ENCODE measurements at regions not wholly inside any gene's neighbourhood (a gene's known extent, or its start where the extent isn't known, plus 50 kb on each side); places are given as distances from the start of the nearest gene placed in this dataset.

DNA sequence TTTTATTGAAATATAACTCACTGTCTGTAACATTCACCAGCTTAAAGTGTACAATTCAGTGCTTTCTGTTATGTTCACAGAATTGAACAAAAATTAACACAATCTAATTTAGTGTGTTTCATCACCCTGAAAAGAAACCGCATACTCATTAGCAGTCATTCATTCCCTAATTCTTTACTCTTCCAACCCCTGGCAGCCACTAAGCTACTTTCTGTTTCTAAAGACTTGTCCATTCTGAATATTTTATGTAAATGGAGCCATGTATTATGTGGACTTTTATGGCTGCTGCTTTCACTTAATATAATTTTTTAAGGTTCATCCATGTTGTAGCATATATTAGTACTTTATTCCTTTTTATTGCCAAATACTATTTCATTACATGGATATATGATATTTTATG is 94.7 kb upstream of the ATP8A1 start:
- H4K20me1 ChIP-seq (replicated peaks in 1 of 2; ENCODE audit: control insufficient read depth in 1 of 2, insufficient read depth in 2 of 2, low read length in 2 of 2), result no peaks in the 10 kb centered on the region
- no peak overlapping the region for H2AK5ac ChIP-seq (ENCODE audit: low read depth, low read length)
- H3K9me3 ChIP-seq (ENCODE audit: insufficient read depth in 2 of 2, low read depth in 1 of 2, low read length in 1 of 2), result no peaks in the 10 kb centered on the region
- 97% methylated on average over 1 of the region's 1 CpG; no CpG with 5 or more reads in 1 of the 2 experiments for WGBS, 2 experiments (ENCODE audit: extremely low coverage in 1 of 2, insufficient coverage in 1 of 2, insufficient read length in 1 of 2, insufficient replicate concordance in 2 of 2, low coverage in 1 of 2, low lambda C conversion rate in 2 of 2, missing lambda C conversion rate in 1 of 2)
- no peak overlapping the region for H4K5ac ChIP-seq (ENCODE audit: insufficient read length, low read depth, low read length)
- no peak overlapping the region for H2BK12ac ChIP-seq (ENCODE audit: low read depth, low read length)
- H3K4me2 ChIP-seq (ENCODE audit: insufficient read depth in 1 of 2, low read depth in 2 of 2, low read length in 2 of 2), result no peak overlapping the region
- no peaks in the 10 kb centered on the region for H3K4me1 ChIP-seq (replicated peaks in 1 of 4; ENCODE audit: control insufficient read depth in 3 of 4, insufficient read depth in 4 of 4, low read length in 3 of 4)
- H3K4me3 ChIP-seq (ENCODE audit: extremely low read depth in 1 of 4, insufficient read depth in 2 of 4, low read depth in 3 of 4, low read length in 4 of 4), result no peak overlapping the region
- H3K9ac ChIP-seq (replicated peaks in 1 of 4; ENCODE audit: extremely low read depth in 1 of 4, low read depth in 3 of 4, low read length in 3 of 4), result no peak overlapping the region
- DNase-seq (ENCODE audit: low read depth in 1 of 2, low spot score in 2 of 2) (no peak), FAIRE-seq (no peak)
- no peaks in the 10 kb centered on the region for H3K27me3 ChIP-seq (replicated peaks in 1 of 4; ENCODE audit: control insufficient read depth in 3 of 4, extremely low read depth in 1 of 4, insufficient read depth in 3 of 4, low read length in 3 of 4)
- no peak overlapping the region for H2BK120ac ChIP-seq (replicated peaks; ENCODE audit: low read depth, low read length)
- H3K79me1 ChIP-seq (ENCODE audit: low read depth, low read length), result no peaks in the 10 kb centered on the region
- POLR2A ChIA-PET (ENCODE audit: partially characterized antibody), result no interaction called here
- no peak overlapping the region for H3K56ac ChIP-seq (replicated peaks; ENCODE audit: insufficient read length, low read depth, low read length)
- H2BK5ac ChIP-seq (ENCODE audit: low read depth, low read length), result no peak overlapping the region
- H2BK15ac ChIP-seq (ENCODE audit: low read length), result no peak overlapping the region
- no peak overlapping the region for H3K27ac ChIP-seq (ENCODE audit: low read depth, low read length)
- no peak overlapping the region for H4K8ac ChIP-seq (ENCODE audit: extremely low read depth, insufficient read depth, low read length)
- TF ChIP-seq POU5F1 (IDR thresholded peaks at IDR 0.05; ENCODE audit: low read depth, low read length) (no peak), TCF12 (IDR thresholded peaks at IDR 0.05; ENCODE audit: low read depth, low read length) (no peak), RXRA (IDR thresholded peaks at IDR 0.05; ENCODE audit: insufficient read depth, low read depth, low read length) (no peak), BCL11A (IDR thresholded peaks at IDR 0.05; ENCODE audit: low read depth in 2 of 2, low read length in 2 of 2) (no peak), ASH2L (IDR thresholded peaks at IDR 0.05; ENCODE audit: low read length) (no peak), SUZ12 (IDR thresholded peaks at IDR 0.05; ENCODE audit: low read length) (no peak), TEAD4 (IDR thresholded peaks at IDR 0.05; ENCODE audit: low read depth, low read length) (no peak)
- no peak overlapping the region for H2BK20ac ChIP-seq (ENCODE audit: low read length)
- CTCF ChIA-PET (ENCODE audit: partially characterized antibody), result interaction anchor here (0.6 to 2.8 kb wide), 6 partner anchors 16 to 183 kb away, joined by 3 to 11 read pairs (median 4); no protein-coding TSS in a partner anchor
- H2AFZ ChIP-seq (ENCODE audit: low read length), result no peak overlapping the region
- no peaks in the 10 kb centered on the region for H3K79me2 ChIP-seq (ENCODE audit: control insufficient read depth in 1 of 2, insufficient read depth in 2 of 2, low read length in 2 of 2)
- H3K23ac ChIP-seq (ENCODE audit: insufficient read length), result no peak overlapping the region
- H3K36me3 ChIP-seq (ENCODE audit: control insufficient read depth in 2 of 4, insufficient read depth in 4 of 4, low read length in 3 of 4), result no peaks in the 10 kb centered on the region
- H3K18ac ChIP-seq (ENCODE audit: extremely low read depth, low read length), result no peak overlapping the region
- H3K23me2 ChIP-seq (ENCODE audit: low read depth, low read length), result peaks cover 1% of the 10 kb centered on the region; the same call in 1 of the 2 replicates
- H4K91ac ChIP-seq (replicated peaks; ENCODE audit: insufficient read length, low read length), result no peak overlapping the region
- no peak overlapping the region for H3K4ac ChIP-seq (replicated peaks; ENCODE audit: insufficient read length, low read depth, low read length)
- H3K14ac ChIP-seq (ENCODE audit: insufficient read length), result no peak overlapping the region
